ENCODE measurements at regions not wholly inside any gene's neighbourhood (a gene's known extent, or its start where the extent isn't known, plus 50 kb on each side); places are given as distances from the start of the nearest gene placed in this dataset.

DNA sequence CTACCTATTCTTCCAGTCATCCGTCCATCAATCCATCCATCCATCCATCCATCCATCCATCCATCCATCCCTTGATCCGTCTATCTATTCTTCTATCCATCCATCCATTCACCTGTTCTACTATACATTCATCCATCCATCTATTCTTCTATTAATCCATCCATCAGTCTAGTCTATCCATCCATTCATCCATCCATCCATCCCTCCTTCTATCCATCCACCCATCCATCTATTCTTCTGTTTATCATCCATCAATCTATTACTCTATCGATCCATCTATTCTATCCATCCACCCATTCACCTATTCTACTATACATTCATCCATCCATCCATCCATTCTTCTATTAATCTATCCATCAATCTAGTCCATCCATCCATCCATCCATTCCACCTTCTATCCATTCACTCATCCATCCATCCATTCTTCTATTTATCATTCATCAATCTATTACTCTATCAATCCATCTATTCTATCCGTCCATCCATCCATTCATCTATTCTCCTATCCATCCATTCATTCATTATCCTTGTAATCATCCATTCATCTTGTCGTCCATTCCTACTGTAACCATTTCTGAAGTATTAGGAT, 110.4 kb upstream of the ZNF516 start:
- no peaks in the 10 kb centered on the region for H3K27me3 Mint-ChIP-seq (ENCODE audit: low read depth)
- ATAC-seq = no peak
- DNase-seq (ENCODE audit: low spot score) = no peak
- no peaks in the 10 kb centered on the region for H3K9me3 Mint-ChIP-seq
- no peaks in the 10 kb centered on the region for H3K4me1 Mint-ChIP-seq
- TF ChIP-seq NR2C2 (CRISPR knock-in tag; IDR thresholded peaks at IDR 0.05) (no peak), SMAD4 (CRISPR knock-in tag; IDR thresholded peaks at IDR 0.05) (no peak), ESRRA (CRISPR knock-in tag; IDR thresholded peaks at IDR 0.05; ENCODE audit: borderline replicate concordance) (no peak), EMX1 (CRISPR knock-in tag; IDR thresholded peaks at IDR 0.05) (no peak), FOXP1 (CRISPR knock-in tag; IDR thresholded peaks at IDR 0.05; ENCODE audit: borderline replicate concordance) (no peak), ZNF423 (CRISPR knock-in tag; IDR thresholded peaks at IDR 0.05) (no peak), FOXK1 (CRISPR knock-in tag; IDR thresholded peaks at IDR 0.05) (no peak), NR1H2 (CRISPR knock-in tag; IDR thresholded peaks at IDR 0.05) (no peak), RELA (CRISPR knock-in tag; IDR thresholded peaks at IDR 0.05; ENCODE audit: borderline replicate concordance) (no peak), NFYB (CRISPR knock-in tag; conservative IDR thresholded peaks at IDR 0.05; ENCODE audit: low read depth) (no peak), TEAD4 (CRISPR knock-in tag; IDR thresholded peaks at IDR 0.05) (no peak), TEAD1 (CRISPR knock-in tag; IDR thresholded peaks at IDR 0.05) (no peak), JUN (CRISPR knock-in tag; IDR thresholded peaks at IDR 0.05) (no peak), ZNF263 (CRISPR knock-in tag; IDR thresholded peaks at IDR 0.05; ENCODE audit: low read depth) (no peak), MXD4 (CRISPR knock-in tag; IDR thresholded peaks at IDR 0.05; ENCODE audit: borderline replicate concordance) (no peak)
- TF ChIP-seq, protein P1, sequence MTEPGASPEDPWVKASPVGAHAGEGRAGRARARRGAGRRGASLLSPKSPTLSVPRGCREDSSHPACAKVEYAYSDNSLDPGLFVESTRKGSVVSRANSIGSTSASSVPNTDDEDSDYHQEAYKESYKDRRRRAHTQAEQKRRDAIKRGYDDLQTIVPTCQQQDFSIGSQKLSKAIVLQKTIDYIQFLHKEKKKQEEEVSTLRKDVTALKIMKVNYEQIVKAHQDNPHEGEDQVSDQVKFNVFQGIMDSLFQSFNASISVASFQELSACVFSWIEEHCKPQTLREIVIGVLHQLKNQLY (CRISPR knock-in tag; IDR thresholded peaks at IDR 0.05) = no peak
- TF ChIP-seq, protein P2, sequence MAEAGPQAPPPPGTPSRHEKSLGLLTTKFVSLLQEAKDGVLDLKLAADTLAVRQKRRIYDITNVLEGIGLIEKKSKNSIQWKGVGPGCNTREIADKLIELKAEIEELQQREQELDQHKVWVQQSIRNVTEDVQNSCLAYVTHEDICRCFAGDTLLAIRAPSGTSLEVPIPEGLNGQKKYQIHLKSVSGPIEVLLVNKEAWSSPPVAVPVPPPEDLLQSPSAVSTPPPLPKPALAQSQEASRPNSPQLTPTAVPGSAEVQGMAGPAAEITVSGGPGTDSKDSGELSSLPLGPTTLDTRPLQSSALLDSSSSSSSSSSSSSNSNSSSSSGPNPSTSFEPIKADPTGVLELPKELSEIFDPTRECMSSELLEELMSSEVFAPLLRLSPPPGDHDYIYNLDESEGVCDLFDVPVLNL (CRISPR knock-in tag; IDR thresholded peaks at IDR 0.05; ENCODE audit: borderline replicate concordance, low read depth) = no peak
- TF ChIP-seq, protein P3, sequence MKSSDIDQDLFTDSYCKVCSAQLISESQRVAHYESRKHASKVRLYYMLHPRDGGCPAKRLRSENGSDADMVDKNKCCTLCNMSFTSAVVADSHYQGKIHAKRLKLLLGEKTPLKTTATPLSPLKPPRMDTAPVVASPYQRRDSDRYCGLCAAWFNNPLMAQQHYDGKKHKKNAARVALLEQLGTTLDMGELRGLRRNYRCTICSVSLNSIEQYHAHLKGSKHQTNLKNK (CRISPR knock-in tag; IDR thresholded peaks at IDR 0.05) = no peak
- TF ChIP-seq, protein P4, sequence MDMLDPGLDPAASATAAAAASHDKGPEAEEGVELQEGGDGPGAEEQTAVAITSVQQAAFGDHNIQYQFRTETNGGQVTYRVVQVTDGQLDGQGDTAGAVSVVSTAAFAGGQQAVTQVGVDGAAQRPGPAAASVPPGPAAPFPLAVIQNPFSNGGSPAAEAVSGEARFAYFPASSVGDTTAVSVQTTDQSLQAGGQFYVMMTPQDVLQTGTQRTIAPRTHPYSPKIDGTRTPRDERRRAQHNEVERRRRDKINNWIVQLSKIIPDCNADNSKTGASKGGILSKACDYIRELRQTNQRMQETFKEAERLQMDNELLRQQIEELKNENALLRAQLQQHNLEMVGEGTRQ (CRISPR knock-in tag; IDR thresholded peaks at IDR 0.05) = no peak
- TF ChIP-seq, protein P5, sequence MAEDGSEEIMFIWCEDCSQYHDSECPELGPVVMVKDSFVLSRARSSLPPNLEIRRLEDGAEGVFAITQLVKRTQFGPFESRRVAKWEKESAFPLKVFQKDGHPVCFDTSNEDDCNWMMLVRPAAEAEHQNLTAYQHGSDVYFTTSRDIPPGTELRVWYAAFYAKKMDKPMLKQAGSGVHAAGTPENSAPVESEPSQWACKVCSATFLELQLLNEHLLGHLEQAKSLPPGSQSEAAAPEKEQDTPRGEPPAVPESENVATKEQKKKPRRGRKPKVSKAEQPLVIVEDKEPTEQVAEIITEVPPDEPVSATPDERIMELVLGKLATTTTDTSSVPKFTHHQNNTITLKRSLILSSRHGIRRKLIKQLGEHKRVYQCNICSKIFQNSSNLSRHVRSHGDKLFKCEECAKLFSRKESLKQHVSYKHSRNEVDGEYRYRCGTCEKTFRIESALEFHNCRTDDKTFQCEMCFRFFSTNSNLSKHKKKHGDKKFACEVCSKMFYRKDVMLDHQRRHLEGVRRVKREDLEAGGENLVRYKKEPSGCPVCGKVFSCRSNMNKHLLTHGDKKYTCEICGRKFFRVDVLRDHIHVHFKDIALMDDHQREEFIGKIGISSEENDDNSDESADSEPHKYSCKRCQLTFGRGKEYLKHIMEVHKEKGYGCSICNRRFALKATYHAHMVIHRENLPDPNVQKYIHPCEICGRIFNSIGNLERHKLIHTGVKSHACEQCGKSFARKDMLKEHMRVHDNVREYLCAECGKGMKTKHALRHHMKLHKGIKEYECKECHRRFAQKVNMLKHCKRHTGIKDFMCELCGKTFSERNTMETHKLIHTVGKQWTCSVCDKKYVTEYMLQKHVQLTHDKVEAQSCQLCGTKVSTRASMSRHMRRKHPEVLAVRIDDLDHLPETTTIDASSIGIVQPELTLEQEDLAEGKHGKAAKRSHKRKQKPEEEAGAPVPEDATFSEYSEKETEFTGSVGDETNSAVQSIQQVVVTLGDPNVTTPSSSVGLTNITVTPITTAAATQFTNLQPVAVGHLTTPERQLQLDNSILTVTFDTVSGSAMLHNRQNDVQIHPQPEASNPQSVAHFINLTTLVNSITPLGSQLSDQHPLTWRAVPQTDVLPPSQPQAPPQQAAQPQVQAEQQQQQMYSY (CRISPR knock-in tag; IDR thresholded peaks at IDR 0.05) = no peak
- no peak overlapping the region for H3K27ac Mint-ChIP-seq
- CTCF ChIA-PET = no interaction called here
- no peaks in the 10 kb centered on the region for H3K36me3 Mint-ChIP-seq
- POLR2A ChIA-PET = no interaction called here
- H3K4me3 Mint-ChIP-seq = no peak overlapping the region

DNA sequence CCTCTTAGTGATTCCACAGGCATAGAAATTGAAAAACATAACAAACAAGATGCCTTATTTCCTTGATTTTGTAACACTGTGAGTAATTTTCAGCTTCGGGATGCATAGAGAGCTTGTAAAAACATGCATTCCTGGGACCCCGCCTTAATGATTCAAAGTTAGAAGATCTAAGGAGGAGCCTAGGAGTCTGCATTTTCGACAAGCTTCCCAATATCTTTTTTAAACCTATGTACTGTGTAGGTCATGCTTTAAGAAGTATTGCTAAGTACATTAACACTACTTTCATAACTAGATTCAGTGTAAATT, 109.8 kb upstream of the ZNF516 start:
- DNase-seq (ENCODE audit: low spot score) (no peak), ATAC-seq (no peak)
- ChIA-PET CTCF (no interaction called here), POLR2A (no interaction called here)
- Mint-ChIP-seq H3K36me3 (no peaks in the 10 kb centered on the region), H3K27ac (no peak overlapping the region), H3K9me3 (no peaks in the 10 kb centered on the region), H3K27me3 (ENCODE audit: low read depth) (no peaks in the 10 kb centered on the region), H3K4me1 (no peaks in the 10 kb centered on the region), H3K4me3 (no peak overlapping the region)
- TF ChIP-seq CBFB (CRISPR knock-in tag; IDR thresholded peaks at IDR 0.05; ENCODE audit: low read depth) (no peak), SMAD3 (CRISPR knock-in tag; IDR thresholded peaks at IDR 0.05; ENCODE audit: borderline replicate concordance) (no peak), CREB1 (CRISPR knock-in tag; IDR thresholded peaks at IDR 0.05) (no peak), NR2C2 (CRISPR knock-in tag; IDR thresholded peaks at IDR 0.05) (no peak), RORB (CRISPR knock-in tag; IDR thresholded peaks at IDR 0.05) (no peak)
- TF ChIP-seq, protein P4 (CRISPR knock-in tag; IDR thresholded peaks at IDR 0.05) = no peak
- TF ChIP-seq, protein P6, sequence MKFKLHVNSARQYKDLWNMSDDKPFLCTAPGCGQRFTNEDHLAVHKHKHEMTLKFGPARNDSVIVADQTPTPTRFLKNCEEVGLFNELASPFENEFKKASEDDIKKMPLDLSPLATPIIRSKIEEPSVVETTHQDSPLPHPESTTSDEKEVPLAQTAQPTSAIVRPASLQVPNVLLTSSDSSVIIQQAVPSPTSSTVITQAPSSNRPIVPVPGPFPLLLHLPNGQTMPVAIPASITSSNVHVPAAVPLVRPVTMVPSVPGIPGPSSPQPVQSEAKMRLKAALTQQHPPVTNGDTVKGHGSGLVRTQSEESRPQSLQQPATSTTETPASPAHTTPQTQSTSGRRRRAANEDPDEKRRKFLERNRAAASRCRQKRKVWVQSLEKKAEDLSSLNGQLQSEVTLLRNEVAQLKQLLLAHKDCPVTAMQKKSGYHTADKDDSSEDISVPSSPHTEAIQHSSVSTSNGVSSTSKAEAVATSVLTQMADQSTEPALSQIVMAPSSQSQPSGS (CRISPR knock-in tag; IDR thresholded peaks at IDR 0.05; ENCODE audit: borderline replicate concordance, low read depth) = no peak
- TF ChIP-seq, protein P1 (CRISPR knock-in tag; IDR thresholded peaks at IDR 0.05) = no peak
- TF ChIP-seq, protein P7, sequence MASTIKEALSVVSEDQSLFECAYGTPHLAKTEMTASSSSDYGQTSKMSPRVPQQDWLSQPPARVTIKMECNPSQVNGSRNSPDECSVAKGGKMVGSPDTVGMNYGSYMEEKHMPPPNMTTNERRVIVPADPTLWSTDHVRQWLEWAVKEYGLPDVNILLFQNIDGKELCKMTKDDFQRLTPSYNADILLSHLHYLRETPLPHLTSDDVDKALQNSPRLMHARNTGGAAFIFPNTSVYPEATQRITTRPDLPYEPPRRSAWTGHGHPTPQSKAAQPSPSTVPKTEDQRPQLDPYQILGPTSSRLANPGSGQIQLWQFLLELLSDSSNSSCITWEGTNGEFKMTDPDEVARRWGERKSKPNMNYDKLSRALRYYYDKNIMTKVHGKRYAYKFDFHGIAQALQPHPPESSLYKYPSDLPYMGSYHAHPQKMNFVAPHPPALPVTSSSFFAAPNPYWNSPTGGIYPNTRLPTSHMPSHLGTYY (CRISPR knock-in tag; IDR thresholded peaks at IDR 0.05) = no peak
